Peyer's patch (tissue), 4 donors: ENCODE measurements at regions not wholly inside any gene's neighbourhood (a gene's known extent, or its start where the extent isn't known, plus 50 kb on each side); places are given as distances from the start of the nearest gene placed in this dataset.

Source experiments
- DNase-seq, 3 donors: peaks; one replicate each; pipeline ENCODE4 v3.0.0-alpha.2; 2017 to 2019
- H3K27ac ChIP-seq, 4 donors: fragments of 200-600 bp; sonication (generic); one replicate each; pipeline ENCODE4 v1.5.1; 2016 to 2019
- H3K27me3 ChIP-seq, 2 donors: fragments of 200-600 bp; sonication (generic); one replicate each; pipeline ENCODE4 v1.5.1; 2019
- H3K36me3 ChIP-seq, 3 donors: fragments of 200-600 bp; sonication (generic); one replicate each; pipeline ENCODE4 v1.5.1; 2016 to 2019
- H3K4me1 ChIP-seq, 4 donors: fragments of 200-600 bp; sonication (generic); one replicate each; pipeline ENCODE4 v1.5.1; 2016 to 2019
- H3K4me3 ChIP-seq, 4 donors: fragments of 200-600 bp; sonication (generic); 1 replicate in 3 of 4; 2 replicates in 1 of 4; pipeline ENCODE4 v1.5.1; 2016 to 2019; ENCODE audit warnings: mild to moderate bottlenecking in 1 of 4
- H3K9me3 ChIP-seq, 4 donors: fragments of 200-600 bp; sonication (generic); one replicate each; pipeline ENCODE4 v1.5.1; 2016 to 2019; ENCODE audit warnings: mild to moderate bottlenecking in 1 of 4
- CTCF ChIP-seq, 6 experiments: fragments of 450-650 bp in 4 of 6; fragments of 200-600 bp in 2 of 6; sonication (generic) in 1 of 6; IDR thresholded peaks; one replicate each; pipeline ENCODE4 v1.5.1; 2017 to 2019; ENCODE audit warnings: antibody characterized with exemption in 6 of 6, mild to moderate bottlenecking in 3 of 6, moderate library complexity in 1 of 6
- POLR2A ChIP-seq, 2 donors: fragments of 450-650 bp; IDR thresholded peaks; one replicate each; pipeline ENCODE4 v1.5.1; 2017; ENCODE audit warnings: antibody characterized with exemption in 2 of 2, mild to moderate bottlenecking in 2 of 2, moderate library complexity in 2 of 2

- no peak for DNase-seq
- no peaks in the 10 kb centered on the region for H3K27me3 ChIP-seq
Measured at GRCh38 chr1:87930796-87931195, 602.1 kb downstream of the LMO4 start.

DNA sequence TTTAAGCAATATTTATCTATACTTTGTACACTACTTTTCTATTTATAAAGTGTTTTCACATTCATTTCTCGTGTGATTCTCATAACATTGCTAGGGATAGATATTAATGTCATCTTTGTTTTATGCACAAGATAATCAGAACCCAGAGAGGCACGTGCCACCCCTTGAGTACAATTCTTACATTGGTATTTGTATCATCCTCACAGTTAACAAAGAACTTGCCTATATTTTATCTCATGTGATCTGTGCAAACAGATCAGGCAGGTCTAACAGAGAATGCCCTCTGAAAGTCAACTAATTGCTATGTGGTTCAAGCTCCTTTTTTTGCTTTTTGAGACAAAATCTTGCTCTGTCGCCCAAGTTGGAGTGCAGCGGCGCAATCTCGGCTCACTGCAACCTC, 604.5 kb downstream of the LMO4 start:
- peaks cover 0 to 5% (median 0%) of the 10 kb centered on the region in 4 donors for H3K4me1 ChIP-seq
- H3K4me3 ChIP-seq: no peak overlapping the region
- H3K27me3 ChIP-seq: no peaks in the 10 kb centered on the region
- no peaks in the 10 kb centered on the region for H3K9me3 ChIP-seq
- TF ChIP-seq CTCF (IDR thresholded peaks at IDR 0.05) (no peak), POLR2A (IDR thresholded peaks at IDR 0.05) (no peak)
- no peak overlapping the region for H3K27ac ChIP-seq
- no peak for DNase-seq
- H3K36me3 ChIP-seq: no peaks in the 10 kb centered on the region

More at GRCh38 chr1:87930796-87931195, 602.1 kb downstream of the LMO4 start:
- Histone ChIP-seq H3K27ac (no peak overlapping the region), H3K4me3 (no peak overlapping the region), H3K9me3 (no peaks in the 10 kb centered on the region), H3K4me1 (peaks cover 0 to 18% (median 1%) of the 10 kb centered on the region in 4 donors), H3K36me3 (no peaks in the 10 kb centered on the region)
- TF ChIP-seq POLR2A (IDR thresholded peaks at IDR 0.05) (no peak), CTCF (IDR thresholded peaks at IDR 0.05) (no peak)

DNA sequence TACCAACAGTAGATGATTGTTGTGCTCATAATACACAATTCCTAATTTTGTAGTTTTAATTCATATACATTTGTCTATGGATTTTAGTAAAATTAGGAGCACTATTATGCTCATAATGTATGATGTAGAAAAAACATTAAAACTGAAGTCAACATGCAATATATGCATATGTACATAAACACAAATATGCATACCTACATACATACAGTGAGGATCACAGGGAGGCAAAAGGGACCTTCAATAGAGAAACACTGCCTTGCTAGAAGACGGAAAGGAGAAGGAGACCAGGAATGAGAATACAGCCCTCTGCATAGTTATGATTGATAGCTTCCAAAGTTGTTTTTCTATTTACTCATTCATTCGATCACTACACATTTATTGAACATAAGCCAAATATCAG, 606.5 kb downstream of the LMO4 start:
- no peak for DNase-seq
- TF ChIP-seq POLR2A (IDR thresholded peaks at IDR 0.05): no peak
- TF ChIP-seq CTCF (IDR thresholded peaks at IDR 0.05): no peak
- Histone ChIP-seq H3K27ac (no peak overlapping the region), H3K36me3 (no peaks in the 10 kb centered on the region), H3K27me3 (no peaks in the 10 kb centered on the region), H3K9me3 (no peaks in the 10 kb centered on the region), H3K4me1 (no peaks in the 10 kb centered on the region), H3K4me3 (no peak overlapping the region)

DNA sequence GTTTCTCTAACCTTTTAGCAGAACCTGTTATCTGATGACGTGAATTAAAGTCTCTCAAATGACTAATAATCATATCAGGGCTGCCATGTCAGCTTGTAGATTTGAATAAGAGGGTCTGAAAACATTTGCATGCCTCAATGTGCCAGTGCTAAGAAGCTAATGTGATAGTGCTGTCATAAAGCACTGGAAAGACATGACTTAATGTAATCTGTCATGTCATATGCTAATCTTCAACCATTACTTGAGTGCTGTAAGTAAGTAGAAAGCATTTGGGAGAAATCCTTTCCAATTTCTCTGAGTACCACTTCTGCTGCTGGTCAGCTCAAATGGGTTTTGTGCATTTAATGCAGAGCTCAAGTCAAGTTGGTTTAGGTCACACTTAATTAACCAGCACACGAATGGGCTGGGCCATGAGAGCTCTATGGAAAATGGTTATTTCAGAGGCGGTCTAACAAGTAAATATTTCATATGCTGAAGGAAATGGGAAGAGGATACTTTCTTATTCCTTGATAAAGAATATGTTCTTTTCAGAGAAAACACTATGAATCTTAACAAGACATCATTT, 609.2 kb downstream of the LMO4 start:
- no peak overlapping the region for H3K27ac ChIP-seq
- H3K4me3 ChIP-seq: no peak overlapping the region
- DNase-seq: no peak
- no peaks in the 10 kb centered on the region for H3K27me3 ChIP-seq
- H3K36me3 ChIP-seq: no peaks in the 10 kb centered on the region
- H3K9me3 ChIP-seq: no peaks in the 10 kb centered on the region
- H3K4me1 ChIP-seq: no peaks in the 10 kb centered on the region
- no peak for TF ChIP-seq CTCF (IDR thresholded peaks at IDR 0.05)
- no peak for TF ChIP-seq POLR2A (IDR thresholded peaks at IDR 0.05)

GRCh38 chr1:87938631-87939030, 610.0 kb downstream of the LMO4 start:
- Histone ChIP-seq H3K36me3 (no peaks in the 10 kb centered on the region), H3K9me3 (no peaks in the 10 kb centered on the region), H3K4me3 (no peak overlapping the region), H3K27me3 (no peaks in the 10 kb centered on the region), H3K4me1 (no peaks in the 10 kb centered on the region), H3K27ac (no peak overlapping the region)
- DNase-seq: no peak
- no peak for TF ChIP-seq CTCF (IDR thresholded peaks at IDR 0.05)
- TF ChIP-seq POLR2A (IDR thresholded peaks at IDR 0.05): no peak

- H3K36me3 ChIP-seq: no peaks in the 10 kb centered on the region
- H3K9me3 ChIP-seq: no peaks in the 10 kb centered on the region
- H3K4me1 ChIP-seq: no peaks in the 10 kb centered on the region
- no peaks in the 10 kb centered on the region for H3K27me3 ChIP-seq
- no peak overlapping the region for H3K4me3 ChIP-seq
- no peak overlapping the region for H3K27ac ChIP-seq
- TF ChIP-seq CTCF (IDR thresholded peaks at IDR 0.05) (no peak), POLR2A (IDR thresholded peaks at IDR 0.05) (no peak)
- DNase-seq: no peak
Measured at GRCh38 chr1:87939444-87939843, 610.8 kb downstream of the LMO4 start.
